Neural crest cell (in vitro differentiated cells): ENCODE measurements at regions not wholly inside any gene's neighbourhood (a gene's known extent, or its start where the extent isn't known, plus 50 kb on each side); places are given as distances from the start of the nearest gene placed in this dataset.

Source experiments
- DNase-seq: peaks from one replicate; pipeline ENCODE4 v3.0.0; 2021; ENCODE audit warnings: low read depth, mixed read lengths, low spot score
- H3K27ac Mint-ChIP-seq: one replicate; pipeline ENCODE4 v1.8.0; 2021; ENCODE audit warnings: mild to moderate bottlenecking, mixed read lengths; ENCODE audit not compliant: unreplicated experiment
- H3K27me3 Mint-ChIP-seq: 2 replicates; pipeline ENCODE4 v1.8.0; 2021; ENCODE audit warnings: low read depth, mild to moderate bottlenecking, mixed read lengths
- H3K36me3 Mint-ChIP-seq: 2 replicates; pipeline ENCODE4 v1.8.0; 2021; ENCODE audit warnings: low read depth, mild to moderate bottlenecking, mixed read lengths
- H3K4me1 Mint-ChIP-seq: 2 replicates; pipeline ENCODE4 v1.8.0; 2021; ENCODE audit warnings: mixed read lengths
- H3K4me3 Mint-ChIP-seq: one replicate; pipeline ENCODE4 v1.8.0; 2021; ENCODE audit warnings: mild to moderate bottlenecking, mixed read lengths
- H3K9me3 Mint-ChIP-seq: 2 replicates; pipeline ENCODE4 v1.8.0; 2021; ENCODE audit warnings: mixed read lengths
- TF ChIP-seq, protein P1 (sequence below): fragments of 200-600 bp; sonication (generic); conservative IDR thresholded peaks from 2 replicates; pipeline ENCODE4 v1.5.0; 2021; ENCODE audit warnings: antibody characterized with exemption, mild to moderate bottlenecking

DNA sequence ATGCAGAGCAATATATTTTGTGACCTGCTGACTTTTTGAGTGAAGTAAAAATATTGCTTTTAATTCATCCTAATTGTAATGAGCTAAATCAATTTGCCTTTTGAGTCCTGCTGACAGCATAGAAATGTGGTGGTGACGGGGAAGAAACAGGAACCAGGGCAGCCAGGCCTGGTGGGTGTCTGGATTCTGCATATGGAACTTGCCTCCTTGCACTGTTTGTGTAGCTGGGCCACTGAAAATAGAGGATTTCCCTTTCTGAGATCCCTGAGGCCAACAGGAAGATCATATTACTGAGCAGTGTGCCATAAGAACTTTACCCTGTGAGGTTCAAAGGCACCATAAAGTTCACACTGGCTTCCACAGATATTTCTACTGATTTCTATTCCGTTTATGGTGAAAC, 488.4 kb upstream of the AKR1E2 start:
- Mint-ChIP-seq H3K4me3 (no peak overlapping the region), H3K36me3 (no peaks in the 10 kb centered on the region), H3K4me1 (peaks cover 5% of the 10 kb centered on the region), H3K27me3 (no peaks in the 10 kb centered on the region), H3K9me3 (peaks cover 3% of the 10 kb centered on the region), H3K27ac (no peak overlapping the region)
- no peak for DNase-seq
- TF ChIP-seq, protein P1, sequence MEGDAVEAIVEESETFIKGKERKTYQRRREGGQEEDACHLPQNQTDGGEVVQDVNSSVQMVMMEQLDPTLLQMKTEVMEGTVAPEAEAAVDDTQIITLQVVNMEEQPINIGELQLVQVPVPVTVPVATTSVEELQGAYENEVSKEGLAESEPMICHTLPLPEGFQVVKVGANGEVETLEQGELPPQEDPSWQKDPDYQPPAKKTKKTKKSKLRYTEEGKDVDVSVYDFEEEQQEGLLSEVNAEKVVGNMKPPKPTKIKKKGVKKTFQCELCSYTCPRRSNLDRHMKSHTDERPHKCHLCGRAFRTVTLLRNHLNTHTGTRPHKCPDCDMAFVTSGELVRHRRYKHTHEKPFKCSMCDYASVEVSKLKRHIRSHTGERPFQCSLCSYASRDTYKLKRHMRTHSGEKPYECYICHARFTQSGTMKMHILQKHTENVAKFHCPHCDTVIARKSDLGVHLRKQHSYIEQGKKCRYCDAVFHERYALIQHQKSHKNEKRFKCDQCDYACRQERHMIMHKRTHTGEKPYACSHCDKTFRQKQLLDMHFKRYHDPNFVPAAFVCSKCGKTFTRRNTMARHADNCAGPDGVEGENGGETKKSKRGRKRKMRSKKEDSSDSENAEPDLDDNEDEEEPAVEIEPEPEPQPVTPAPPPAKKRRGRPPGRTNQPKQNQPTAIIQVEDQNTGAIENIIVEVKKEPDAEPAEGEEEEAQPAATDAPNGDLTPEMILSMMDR: no peak

- Mint-ChIP-seq H3K4me1 (peaks cover 9% of the 10 kb centered on the region), H3K9me3 (no peaks in the 10 kb centered on the region), H3K27me3 (no peaks in the 10 kb centered on the region), H3K4me3 (no peak overlapping the region), H3K27ac (no peak overlapping the region), H3K36me3 (no peaks in the 10 kb centered on the region)
- DNase-seq: no peak
- TF ChIP-seq, protein P1: no peak
These were observed 491.1 kb upstream of the AKR1E2 start for GRCh38 chr10:4334871-4335270.

DNA sequence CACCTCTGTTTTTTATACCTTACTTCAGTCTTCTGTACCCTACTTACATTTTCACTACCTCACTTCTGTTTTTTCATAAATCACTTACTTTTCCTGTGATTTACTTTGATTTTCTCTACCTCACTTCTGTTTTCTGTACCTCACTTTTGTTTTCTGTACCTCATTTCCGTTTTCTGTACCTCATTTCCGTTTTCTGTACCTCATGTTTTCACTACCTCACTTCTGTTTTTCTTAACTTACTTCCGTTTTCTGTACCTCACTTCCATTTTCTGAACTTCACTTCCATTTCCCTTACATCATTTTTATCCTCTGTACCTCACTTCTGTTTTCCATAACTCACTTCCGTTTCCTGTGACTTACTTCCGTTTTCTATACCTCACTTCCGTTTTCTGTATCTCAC, 492.0 kb upstream of the AKR1E2 start:
- Mint-ChIP-seq H3K27ac (no peak overlapping the region), H3K27me3 (no peaks in the 10 kb centered on the region), H3K9me3 (no peaks in the 10 kb centered on the region), H3K36me3 (no peaks in the 10 kb centered on the region), H3K4me3 (no peak overlapping the region), H3K4me1 (peaks cover 9% of the 10 kb centered on the region)
- no peak for DNase-seq
- TF ChIP-seq, protein P1: no peak

GRCh38 chr10:4333459-4333894, 492.5 kb upstream of the AKR1E2 start:
- Mint-ChIP-seq H3K9me3 (no peaks in the 10 kb centered on the region), H3K4me1 (peaks cover 9% of the 10 kb centered on the region), H3K36me3 (no peaks in the 10 kb centered on the region), H3K27ac (no peak overlapping the region), H3K4me3 (no peak overlapping the region), H3K27me3 (no peaks in the 10 kb centered on the region)
- TF ChIP-seq, protein P1: no peak
- no peak for DNase-seq

- TF ChIP-seq, protein P1: no peak
- no peaks in the 10 kb centered on the region for H3K9me3 Mint-ChIP-seq
- H3K4me3 Mint-ChIP-seq: no peak overlapping the region
- H3K27me3 Mint-ChIP-seq: no peaks in the 10 kb centered on the region
- H3K36me3 Mint-ChIP-seq: no peaks in the 10 kb centered on the region
- peaks cover 9% of the 10 kb centered on the region for H3K4me1 Mint-ChIP-seq
- no peak for DNase-seq
- no peak overlapping the region for H3K27ac Mint-ChIP-seq
These were observed 493.1 kb upstream of the AKR1E2 start for GRCh38 chr10:4332764-4333458.
